ENCODE measurements at regions not wholly inside any gene's neighbourhood (a gene's known extent, or its start where the extent isn't known, plus 50 kb on each side); places are given as distances from the start of the nearest gene placed in this dataset.
"Not testable (repeated sequence)": the region's sequence is repeated elsewhere in the genome, so short reads cannot be mapped to it uniquely, and the experiment has no call there.

DNA sequence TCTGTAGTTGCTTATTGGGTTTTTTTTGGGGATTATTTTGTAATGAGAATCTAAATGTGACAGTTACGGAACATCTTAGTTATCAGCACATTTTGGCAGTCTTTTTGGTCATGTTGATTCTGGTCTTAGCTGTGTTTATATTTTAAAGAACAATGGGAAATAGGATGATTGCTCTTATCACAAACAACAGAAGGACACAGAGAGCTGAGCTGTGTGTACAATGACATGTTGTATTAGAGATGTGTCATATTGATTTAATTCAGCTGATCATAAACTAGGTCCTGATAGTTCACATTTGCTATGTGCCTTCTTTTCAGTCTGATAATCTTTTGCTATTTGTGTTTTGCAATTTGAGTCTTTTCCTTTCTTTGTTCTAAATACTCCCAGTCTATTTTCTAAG, 781.7 kb downstream of the TRHDE start:
- no peak for DNase-seq

DNA sequence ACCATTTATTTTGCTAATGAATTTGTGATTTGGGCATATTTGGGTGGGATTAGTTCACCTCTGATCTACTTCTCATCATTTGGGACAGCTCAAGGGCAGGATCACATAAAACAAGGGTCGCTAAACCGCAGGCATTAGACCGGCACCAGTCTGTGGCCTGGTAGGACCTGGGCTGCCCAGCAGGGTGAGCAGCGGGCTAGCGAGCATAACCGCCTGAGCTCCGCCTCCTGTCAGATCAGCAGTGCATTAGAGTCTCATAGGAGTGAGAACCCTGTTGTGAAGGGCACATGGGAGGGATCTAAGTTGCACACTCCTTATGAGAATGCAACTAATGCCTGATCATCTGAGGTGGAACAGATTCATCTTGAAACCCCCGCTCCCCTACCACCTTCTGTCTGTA, 785.3 kb downstream of the TRHDE start:
- DNase-seq, result no peak

DNA sequence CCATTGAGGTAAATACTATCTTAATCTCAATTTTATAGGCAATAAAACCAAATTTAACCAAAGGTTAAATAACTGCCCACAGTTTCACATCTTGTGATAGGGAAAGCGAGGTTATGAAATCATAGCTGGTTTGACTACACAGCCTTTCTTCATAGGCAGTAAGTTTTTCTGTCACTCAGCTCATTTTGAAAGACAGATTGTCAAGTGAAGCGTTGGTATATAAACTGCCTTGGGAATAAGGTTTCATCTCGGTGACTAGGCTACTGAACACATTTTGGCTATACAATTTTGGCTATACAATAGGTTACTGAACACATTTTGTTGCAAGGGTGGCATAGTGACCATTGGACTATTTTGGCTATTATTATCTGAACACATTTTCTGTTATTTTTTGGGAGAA, 793.7 kb downstream of the TRHDE start:
- DNase-seq, result no peak

DNA sequence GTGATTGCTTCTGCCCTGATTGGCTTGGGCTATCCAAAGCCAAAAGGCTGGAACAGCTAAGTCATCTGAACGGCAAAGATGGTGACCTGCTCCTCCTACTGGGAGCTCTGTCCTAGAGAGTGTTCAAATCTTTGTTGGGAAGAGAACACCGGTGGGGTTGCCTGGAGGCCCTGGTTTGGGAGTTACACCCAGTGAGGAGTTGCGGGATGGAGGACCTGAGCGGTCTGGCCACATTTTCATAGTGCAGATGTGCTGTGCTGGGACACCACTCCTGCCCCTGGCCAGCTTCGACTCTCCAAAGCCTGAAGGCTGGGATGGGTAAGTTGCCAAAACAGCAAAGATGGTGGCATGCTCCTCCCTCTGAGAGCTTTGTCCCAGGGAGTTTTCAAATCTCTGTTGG, 795.4 kb downstream of the TRHDE start:
- no peak for DNase-seq

DNA sequence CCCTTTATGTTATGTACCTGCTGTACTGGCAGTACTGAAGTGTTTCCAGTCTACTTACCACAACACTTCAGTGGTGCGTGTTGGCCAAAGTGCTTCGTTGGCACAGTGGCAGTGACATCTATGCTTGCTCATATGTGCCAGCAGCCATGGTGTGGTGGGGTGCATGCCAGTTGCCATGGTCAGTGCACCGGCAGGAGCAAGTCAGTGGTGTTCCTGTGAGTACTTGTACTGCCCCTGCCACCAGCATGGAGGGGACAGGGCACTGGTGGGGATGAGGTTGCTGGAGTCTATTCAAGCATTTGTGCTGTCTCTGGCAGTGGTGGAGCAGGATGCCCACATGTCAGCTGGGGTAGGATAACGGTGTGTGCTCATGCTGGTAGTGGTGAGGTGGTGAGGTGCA, 800.0 kb downstream of the TRHDE start:
- DNase-seq, result no peak

DNA sequence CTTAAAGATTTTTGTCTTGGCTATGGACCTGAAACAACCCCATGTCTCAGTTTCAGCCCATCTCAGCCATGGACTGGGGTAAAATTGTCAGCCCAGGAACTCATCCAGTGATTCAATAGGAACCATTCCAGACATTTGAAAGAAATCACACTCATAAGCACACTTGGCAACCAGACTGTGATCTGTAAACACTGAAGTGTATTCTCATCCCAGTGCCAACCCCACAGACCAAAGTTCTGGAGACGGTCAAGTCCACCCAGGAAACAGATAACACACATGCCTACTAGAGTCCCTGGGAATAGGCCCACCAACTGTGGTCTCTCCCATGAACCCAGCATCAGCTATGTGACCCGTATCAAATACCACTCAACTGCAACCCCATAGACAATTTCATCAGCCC, 804.6 kb downstream of the TRHDE start:
- DNase-seq, result no peak

DNA sequence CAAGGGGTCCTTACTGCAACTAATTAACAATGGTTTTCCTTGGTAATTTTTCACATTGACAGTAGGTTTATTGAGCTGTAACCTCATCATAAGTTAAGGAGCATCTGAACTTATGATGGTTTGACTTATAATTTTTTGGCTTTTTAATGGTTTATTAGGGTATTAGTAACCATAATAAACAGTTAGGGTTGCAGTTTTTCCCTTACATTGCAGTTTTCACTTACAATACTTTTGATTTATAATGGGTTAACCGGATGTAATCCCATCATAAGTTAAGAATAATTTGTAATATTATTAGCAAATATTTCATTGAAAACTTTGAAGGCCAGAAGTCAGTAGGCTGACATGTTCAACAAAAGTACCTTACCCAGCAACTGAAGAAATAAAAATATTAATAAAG, 811.6 kb downstream of the TRHDE start:
- DNase-seq, result no peak

DNA sequence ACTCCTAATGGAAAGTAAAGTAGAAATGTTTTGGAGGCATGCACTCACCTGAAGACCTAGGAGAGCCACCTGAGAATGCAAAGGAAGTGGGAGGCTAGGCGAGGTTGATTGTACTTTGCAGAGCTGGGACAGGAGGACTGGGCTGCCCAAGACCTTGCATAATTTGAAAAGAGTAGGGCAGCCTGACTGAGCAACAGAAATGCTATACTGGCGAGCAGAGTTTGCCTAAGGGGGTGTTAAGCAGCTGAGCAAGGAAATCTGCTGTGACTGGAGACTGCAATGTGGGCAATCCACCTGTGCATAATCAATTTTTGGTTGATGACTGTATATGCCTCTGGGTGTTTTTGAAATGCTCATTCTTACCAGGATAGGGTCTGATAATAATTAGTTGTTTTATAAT, 834.1 kb downstream of the TRHDE start:
- DNase-seq, result no peak

DNA sequence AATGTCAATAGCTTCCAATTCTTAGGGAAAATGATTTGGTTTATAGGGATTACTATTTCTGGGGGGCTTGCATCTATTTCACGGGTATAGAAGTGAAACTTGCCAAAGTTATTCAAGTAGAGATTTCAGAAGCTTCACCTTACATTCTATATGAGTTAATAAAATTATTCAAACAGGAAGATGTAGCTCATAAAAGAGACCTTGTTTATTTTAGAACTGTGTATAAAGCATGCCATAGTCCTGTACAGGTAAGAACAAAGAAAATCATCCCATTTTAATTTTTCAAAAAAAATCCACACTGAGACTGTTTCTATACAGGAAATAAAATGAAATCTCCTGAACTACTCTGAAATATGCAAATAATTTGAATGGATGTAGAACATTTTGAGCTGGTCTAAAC, 834.7 kb downstream of the TRHDE start:
- no peak for DNase-seq

DNA sequence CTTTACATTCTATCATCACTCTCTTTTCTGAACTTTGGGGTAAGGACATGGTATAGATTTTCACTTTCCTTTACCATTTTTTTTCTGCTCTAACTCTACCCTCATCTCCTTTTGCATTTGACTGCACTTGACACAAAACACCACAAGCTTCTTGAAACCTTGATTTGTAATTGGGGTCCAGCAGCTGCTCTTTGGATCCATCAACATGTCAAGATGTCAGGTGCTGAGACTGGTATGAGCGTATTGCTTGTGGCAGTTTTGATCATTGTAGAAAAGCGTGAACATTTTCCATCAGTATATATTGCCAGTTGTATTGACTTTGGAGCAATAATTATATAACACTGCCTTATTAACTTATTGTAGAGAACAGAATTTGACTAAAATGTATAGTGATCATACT, 838.6 kb downstream of the TRHDE start:
- DNase-seq, result no peak

DNA sequence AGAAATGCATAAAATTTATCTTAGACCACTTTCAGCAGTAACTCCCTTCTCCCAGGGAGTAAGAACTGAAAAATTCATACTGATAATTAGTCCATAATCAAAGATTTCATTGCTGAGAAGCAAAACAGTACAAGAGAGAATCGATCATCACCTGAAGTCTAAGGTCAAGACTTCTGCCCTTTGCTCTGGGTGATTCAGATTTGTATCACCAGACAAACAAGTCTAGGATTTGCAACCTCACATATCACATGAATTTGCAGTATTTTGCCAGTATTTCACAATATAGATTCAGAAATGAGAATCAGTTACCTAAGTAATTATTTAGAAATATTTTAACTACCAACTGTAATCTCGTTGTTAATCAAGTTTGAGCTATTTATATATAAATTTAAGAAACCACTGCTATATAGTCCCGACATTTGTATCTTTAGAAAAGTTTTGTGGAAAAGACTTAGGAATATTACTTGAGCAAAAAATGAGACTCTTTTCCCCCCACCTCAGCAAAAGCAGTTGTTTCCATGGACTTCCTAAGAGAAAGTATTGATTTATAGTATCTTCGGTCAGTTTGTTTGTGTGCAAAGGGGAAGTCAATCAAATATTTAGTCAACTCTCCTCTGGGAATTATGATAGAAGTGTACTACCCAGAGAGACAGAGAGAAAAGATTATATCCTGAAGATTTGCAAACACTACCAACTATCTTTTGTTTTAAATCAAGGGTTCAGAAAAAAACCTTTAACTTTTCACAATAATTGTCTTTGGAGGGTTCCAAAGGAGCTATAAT, 840.1 kb downstream of the TRHDE start:
- DNase-seq, result no peak

DNA sequence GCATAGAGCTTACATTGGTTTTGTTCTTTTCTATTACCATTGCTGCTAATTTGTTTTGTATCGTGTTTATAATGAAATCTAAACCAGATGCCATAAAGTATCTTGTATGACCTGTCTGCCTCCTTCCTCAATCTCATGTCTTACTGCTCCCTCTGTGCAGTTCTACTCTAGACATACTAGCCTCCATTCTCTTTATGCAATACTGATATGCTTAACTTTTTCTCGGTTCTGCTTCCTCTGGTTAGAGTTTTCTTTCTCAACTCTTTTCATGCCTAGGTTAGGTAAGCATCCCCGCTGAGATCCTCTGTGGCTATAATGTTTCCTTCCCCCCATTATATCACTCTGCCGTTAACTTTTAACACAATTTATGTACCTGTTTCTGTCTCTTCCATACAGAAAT, 852.3 kb downstream of the TRHDE start:
- DNase-seq, result no peak

DNA sequence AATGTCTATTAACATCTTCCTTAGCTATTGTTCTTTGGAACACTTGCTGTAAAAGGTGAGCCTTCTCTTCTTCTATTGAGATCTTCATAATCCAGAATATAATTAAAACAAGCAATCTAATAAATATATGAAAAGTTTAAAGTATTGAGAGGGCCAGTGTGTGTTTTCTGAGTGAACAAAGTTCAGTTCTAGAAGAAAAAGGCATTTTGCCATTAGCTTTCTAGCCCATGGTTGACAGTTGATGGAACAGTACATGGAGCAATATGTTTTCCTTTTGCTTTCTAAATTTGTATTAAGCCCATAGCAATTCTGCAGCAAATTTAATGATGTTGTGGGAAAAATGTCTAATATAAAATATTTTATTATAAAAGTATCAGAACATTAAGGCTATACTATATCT, 853.0 kb downstream of the TRHDE start:
- no peak for DNase-seq

DNA sequence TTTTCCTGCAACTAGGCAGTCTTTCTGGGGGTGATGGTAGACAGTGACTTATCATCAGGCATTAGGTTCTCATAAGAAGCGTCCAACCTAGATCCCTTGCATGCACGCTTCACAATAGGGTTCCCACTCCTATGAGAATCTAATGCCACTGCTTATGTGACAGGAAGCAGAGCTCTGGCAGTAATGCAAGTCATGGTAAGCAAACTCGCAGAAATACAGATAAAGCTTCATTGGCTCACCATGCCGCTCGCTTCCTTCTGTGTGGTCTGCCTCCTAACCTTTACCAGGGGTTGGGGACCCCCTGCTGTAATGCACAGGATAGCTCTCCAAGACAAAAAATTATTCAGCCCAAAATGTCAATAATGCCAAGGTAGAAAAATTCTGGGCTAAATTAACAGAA, 864.2 kb downstream of the TRHDE start:
- DNase-seq, result no peak

DNA sequence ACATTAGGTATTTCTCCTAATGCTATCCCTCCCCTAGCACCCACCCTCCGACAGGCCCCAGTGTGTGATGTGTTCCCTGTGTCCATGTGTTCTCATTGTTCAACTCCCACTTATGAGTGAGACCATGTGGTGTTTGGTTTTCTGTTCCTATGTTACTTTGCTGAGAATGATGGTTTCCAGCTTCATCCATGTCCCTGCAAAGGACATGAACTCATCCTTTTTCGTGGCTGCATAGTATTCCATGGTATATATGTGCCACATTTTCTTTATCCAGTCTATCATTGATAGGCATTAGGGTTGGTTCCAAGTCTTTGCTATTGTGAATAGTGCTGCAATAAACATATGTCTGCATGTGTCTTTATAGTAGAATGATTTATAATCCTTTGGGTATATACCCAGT, 867.5 kb downstream of the TRHDE start:
- DNase-seq, result not testable (repeated sequence)

DNA sequence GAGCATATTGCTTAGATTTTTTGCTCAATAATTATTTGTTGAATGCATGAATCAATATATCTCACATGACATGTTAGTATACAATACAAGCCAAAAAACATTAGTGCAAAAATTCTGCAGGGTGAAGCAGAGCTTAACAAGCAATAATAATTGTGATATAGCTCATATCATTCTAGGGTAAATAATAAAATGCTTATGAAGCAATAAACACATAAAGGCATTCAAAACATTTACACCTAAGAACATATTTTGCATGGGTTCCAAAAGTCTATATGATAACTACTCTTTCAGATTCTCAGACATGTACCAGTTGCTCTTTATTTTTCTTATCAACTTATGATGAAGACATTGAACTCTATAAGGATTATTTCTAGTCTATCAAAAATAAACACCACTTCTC, 886.2 kb downstream of the TRHDE start:
- no peak for DNase-seq

DNA sequence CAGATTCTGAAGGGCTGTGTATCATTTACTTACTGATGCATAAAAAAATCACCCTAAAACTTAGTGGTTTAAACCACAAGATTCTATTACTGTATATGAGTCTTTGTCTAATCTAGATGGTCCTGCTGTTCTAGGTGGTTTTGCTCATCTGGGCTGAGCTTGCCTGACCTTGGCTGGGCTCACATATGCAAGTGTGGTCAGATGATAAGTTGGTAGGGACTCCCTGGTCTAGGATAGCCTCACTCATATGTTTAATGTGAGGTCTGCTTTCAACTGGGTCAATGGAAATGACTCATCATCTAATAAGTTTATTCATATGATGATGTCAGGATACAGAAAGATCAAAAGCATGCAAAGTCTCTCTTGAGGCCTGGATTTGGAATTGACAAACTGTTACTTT, 887.8 kb downstream of the TRHDE start:
- no peak for DNase-seq

DNA sequence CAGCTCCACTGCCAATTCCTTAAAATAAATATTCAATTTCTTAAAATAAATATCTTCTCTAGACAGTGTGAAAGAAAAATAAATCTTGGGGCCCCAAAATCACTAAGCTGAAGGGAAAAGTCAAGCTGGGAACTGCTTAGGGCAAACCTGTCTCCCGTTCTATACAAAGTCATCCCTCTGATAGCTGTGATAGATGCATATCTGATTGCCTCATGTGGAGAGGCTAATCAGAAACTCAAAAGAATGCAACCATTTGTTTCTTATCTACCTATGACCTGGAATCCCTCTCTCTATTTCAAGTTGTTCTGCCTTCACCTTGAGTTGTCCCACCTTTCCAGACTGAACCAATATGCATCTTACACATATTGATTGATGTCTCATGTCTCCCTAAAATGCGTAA, 889.8 kb downstream of the TRHDE start:
- no peak for DNase-seq

DNA sequence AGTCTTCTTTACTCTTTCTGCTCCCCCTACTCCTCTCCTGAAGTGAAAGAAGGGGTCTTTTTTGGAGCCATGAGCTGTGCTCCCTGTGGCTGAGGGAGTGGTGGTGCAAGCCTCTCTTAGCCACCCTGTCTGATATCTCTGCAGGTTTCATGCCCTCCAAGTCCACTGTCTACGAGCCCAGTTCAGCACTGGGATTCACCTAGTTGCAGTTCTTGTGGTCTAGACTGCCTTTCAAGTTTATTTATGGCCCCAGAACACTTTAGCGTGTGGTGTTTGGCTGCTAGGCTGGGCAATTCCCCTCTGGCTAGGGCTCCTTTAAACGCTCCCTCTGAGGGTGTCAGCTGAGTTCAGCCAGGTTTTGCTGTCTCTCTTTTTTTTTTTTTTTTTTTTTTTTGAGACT, 908.6 kb downstream of the TRHDE start:
- no peak for DNase-seq

DNA sequence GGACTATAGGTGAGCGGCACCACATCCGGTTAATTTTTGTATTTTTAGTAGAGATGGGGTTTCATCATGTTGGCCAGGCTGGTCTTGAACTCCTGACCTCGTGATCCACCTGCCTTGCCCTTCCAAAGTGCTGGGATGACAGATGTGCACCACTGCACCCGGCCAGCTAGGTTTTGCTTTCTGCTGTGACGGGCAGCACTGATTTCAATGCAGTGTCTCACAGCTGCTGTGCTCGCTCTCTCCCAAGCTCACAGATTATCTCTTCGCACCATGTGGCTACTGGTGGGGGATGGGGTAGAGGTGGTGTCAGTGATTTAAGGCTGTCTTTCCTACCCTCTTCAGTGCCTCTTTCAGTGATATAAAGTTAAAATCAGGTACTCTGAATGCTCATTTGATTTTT, 909.1 kb downstream of the TRHDE start:
- DNase-seq, result no peak

DNA sequence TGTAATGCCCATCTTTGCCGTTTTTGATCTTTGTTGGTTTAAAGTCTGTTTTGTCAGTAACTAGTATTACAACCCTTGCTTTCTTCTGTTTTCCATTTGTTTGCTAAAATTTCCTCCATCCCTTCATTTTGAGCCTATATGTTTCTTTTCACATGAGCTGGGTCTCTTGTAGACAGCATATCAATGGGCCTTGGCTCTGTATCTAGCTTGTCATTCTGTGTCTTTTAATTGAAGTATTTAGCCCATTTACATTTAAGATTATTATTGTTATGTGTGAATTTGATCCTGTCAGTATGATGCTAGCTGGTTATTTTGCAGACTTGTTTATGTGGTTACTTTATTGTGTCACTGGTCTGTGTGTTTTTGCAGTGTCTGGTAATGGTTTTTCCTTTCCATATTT, 913.2 kb downstream of the TRHDE start:
- DNase-seq, result no peak

DNA sequence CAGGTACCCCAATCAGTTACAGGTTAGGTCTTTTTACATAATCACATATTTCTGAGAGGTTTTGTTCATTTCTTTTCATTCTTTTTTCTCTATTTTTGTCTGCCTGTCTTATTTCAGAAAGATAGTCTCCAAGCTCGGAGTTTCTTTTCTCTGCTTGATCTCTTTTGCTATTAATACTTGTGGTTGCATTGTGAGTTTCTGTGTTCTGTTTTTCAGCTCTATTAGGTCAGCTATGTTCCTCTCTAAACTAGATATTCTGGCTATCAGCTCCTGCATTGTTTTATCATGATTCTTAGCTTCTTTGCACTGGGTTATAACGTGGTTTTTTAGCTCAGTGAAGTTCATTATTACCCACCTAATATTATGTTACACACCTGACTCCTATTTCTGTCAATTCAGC, 914.1 kb downstream of the TRHDE start:
- DNase-seq, result no peak

DNA sequence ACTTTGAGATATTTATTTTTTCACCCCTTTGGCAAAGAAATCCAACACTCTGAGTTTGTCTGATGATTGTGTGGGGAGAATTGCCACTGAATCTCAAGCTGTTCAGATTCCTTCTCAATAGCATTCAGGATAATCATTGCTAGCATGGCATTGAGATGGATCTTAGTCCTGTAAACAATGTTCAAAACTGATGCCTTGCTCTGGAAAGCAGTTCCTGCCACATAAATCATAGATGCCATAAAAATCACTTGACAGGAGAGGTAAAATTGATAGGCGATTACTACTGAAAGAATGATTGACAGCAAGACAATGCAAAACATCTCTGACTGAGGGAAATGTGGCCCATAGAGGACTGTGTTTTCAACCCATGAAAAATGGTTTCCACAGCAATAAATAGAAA, 915.6 kb downstream of the TRHDE start:
- no peak for DNase-seq

DNA sequence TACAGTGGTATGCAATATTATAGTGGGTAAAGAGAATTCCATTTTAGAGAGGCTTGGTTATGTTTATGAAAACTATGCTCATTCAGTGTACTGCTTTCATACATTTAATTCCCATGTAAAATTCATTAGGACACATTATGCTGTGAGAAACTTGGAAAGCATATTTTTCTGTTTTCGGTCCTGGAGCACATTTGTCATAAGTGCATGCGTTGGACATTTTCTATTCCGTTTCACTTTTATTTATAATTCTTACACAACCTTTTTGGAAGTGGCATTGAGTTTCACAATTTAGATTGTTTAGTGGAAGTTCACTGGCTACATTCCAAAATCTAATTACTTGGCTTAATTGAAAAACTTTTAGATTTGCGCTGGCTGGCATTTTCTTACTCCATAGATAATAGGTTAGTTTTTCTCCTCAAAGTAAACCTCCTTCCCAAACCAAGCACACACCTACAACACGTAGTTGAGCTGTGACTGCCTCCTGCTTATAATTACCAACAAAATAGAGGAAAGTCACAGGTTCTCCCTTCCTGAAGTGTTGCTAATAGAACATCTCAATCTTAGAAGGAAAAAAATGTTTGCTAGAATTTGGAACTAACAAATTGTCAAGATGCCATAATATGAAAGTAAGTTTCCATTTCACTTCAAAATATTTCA, 938.5 kb downstream of the TRHDE start:
- no peak for DNase-seq

DNA sequence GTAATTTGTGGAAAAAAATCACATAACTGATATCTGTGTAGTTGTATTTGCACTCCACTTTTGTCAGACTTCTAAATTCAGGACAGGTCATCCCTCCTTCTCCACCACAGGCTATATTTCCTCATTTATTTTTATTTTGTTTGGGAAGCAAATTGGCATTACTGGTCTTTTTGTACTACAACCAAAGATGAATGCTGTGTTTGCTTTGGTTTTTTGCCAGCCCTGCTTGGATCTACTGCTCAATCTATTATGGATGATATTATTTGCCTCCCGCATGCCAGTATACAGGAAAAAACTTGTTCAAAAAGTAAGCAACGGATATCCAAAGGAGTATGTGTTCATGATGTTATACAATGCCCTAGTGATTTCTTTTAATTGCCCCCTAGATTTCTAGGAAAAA, 948.8 kb downstream of the TRHDE start:
- no peak for DNase-seq

All from NCI-H510A (cell line).